ENCODE measurements at regions not wholly inside any gene's neighbourhood (a gene's known extent, or its start where the extent isn't known, plus 50 kb on each side); places are given as distances from the start of the nearest gene placed in this dataset.

GRCh38 chr9:86645303-86645702, 291.1 kb upstream of the TUT7 start:
- no peak for ATAC-seq
- TF ChIP-seq CREB5 (CRISPR knock-in tag; IDR thresholded peaks at IDR 0.05; ENCODE audit: low read depth) (no peak), ZC3H10 (CRISPR knock-in tag; IDR thresholded peaks at IDR 0.05) (no peak), ZFP3 (CRISPR knock-in tag; IDR thresholded peaks at IDR 0.05) (no peak), GLIS3 (CRISPR knock-in tag; IDR thresholded peaks at IDR 0.05) (no peak), TSHZ2 (CRISPR knock-in tag; IDR thresholded peaks at IDR 0.05) (no peak), OSR1 (CRISPR knock-in tag; IDR thresholded peaks at IDR 0.05) (no peak), RARB (CRISPR knock-in tag; IDR thresholded peaks at IDR 0.05) (no peak), ARNTL (CRISPR knock-in tag; IDR thresholded peaks at IDR 0.05; ENCODE audit: borderline replicate concordance, low read depth) (no peak), ISL1 (CRISPR knock-in tag; IDR thresholded peaks at IDR 0.05) (no peak), SNAI2 (CRISPR knock-in tag; IDR thresholded peaks at IDR 0.05) (no peak), CSRNP3 (CRISPR knock-in tag; IDR thresholded peaks at IDR 0.05) (no peak), POU6F1 (CRISPR knock-in tag; IDR thresholded peaks at IDR 0.05; ENCODE audit: borderline replicate concordance, low read depth) (no peak), PPARA (CRISPR knock-in tag; IDR thresholded peaks at IDR 0.05; ENCODE audit: borderline replicate concordance) (no peak)

- no peak for ATAC-seq
- TF ChIP-seq ARNTL (CRISPR knock-in tag; IDR thresholded peaks at IDR 0.05; ENCODE audit: borderline replicate concordance, low read depth): no peak
- no peak for TF ChIP-seq ZNF70 (CRISPR knock-in tag; IDR thresholded peaks at IDR 0.05)
- TF ChIP-seq ZFP30 (CRISPR knock-in tag; IDR thresholded peaks at IDR 0.05): no peak
- TF ChIP-seq TCF4 (CRISPR knock-in tag; IDR thresholded peaks at IDR 0.05; ENCODE audit: borderline replicate concordance): no peak
- TF ChIP-seq PATZ1 (CRISPR knock-in tag; IDR thresholded peaks at IDR 0.05; ENCODE audit: borderline replicate concordance): no peak
- TF ChIP-seq RARB (CRISPR knock-in tag; IDR thresholded peaks at IDR 0.05): no peak
- TF ChIP-seq POU6F1 (CRISPR knock-in tag; IDR thresholded peaks at IDR 0.05; ENCODE audit: borderline replicate concordance, low read depth): no peak
- no peak for TF ChIP-seq ZNF565 (CRISPR knock-in tag; conservative IDR thresholded peaks at IDR 0.05; ENCODE audit: low read depth)
- TF ChIP-seq CSRNP3 (CRISPR knock-in tag; IDR thresholded peaks at IDR 0.05): no peak
- no peak for TF ChIP-seq ZNF8 (CRISPR knock-in tag; IDR thresholded peaks at IDR 0.05)
- TF ChIP-seq TSHZ2 (CRISPR knock-in tag; IDR thresholded peaks at IDR 0.05): no peak
- no peak for TF ChIP-seq PPARA (CRISPR knock-in tag; IDR thresholded peaks at IDR 0.05; ENCODE audit: borderline replicate concordance)
- no peak for TF ChIP-seq CSDC2 (CRISPR knock-in tag; IDR thresholded peaks at IDR 0.05)
- TF ChIP-seq ZFP3 (CRISPR knock-in tag; IDR thresholded peaks at IDR 0.05): no peak
These were observed 290.4 kb upstream of the TUT7 start for GRCh38 chr9:86644675-86645034.
